ENCODE measurements at regions not wholly inside any gene's neighbourhood (a gene's known extent, or its start where the extent isn't known, plus 50 kb on each side); places are given as distances from the start of the nearest gene placed in this dataset.

DNA sequence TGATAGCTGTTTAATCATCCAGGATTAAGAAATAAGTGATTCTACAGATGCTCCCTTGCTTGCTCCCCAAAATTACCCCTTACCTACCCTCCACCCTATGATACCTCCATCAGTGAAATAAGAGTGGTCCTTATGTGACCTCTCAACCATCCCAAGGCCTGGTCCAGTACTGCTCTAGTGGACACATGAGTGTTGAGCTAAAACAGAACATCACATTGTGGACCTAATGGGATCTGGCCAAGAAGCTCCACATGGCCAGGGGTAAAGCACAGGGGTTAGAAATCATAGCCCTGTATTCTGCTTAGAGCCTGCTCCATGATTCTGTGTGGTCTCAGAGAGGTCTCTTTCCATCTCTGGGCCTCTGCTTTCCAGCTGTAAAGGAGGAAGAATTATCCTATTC lies 355.6 kb downstream of the TNS1 start:
- TF ChIP-seq, protein P1, sequence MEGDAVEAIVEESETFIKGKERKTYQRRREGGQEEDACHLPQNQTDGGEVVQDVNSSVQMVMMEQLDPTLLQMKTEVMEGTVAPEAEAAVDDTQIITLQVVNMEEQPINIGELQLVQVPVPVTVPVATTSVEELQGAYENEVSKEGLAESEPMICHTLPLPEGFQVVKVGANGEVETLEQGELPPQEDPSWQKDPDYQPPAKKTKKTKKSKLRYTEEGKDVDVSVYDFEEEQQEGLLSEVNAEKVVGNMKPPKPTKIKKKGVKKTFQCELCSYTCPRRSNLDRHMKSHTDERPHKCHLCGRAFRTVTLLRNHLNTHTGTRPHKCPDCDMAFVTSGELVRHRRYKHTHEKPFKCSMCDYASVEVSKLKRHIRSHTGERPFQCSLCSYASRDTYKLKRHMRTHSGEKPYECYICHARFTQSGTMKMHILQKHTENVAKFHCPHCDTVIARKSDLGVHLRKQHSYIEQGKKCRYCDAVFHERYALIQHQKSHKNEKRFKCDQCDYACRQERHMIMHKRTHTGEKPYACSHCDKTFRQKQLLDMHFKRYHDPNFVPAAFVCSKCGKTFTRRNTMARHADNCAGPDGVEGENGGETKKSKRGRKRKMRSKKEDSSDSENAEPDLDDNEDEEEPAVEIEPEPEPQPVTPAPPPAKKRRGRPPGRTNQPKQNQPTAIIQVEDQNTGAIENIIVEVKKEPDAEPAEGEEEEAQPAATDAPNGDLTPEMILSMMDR (IDR thresholded peaks at IDR 0.05) = no peak
- no peak for TF ChIP-seq EZH2 (IDR thresholded peaks at IDR 0.05; ENCODE audit: borderline replicate concordance, insufficient read depth, low read depth, low read length, poor library complexity, severe bottlenecking)
